ENCODE measurements at regions not wholly inside any gene's neighbourhood (a gene's known extent, or its start where the extent isn't known, plus 50 kb on each side); places are given as distances from the start of the nearest gene placed in this dataset.

DNA sequence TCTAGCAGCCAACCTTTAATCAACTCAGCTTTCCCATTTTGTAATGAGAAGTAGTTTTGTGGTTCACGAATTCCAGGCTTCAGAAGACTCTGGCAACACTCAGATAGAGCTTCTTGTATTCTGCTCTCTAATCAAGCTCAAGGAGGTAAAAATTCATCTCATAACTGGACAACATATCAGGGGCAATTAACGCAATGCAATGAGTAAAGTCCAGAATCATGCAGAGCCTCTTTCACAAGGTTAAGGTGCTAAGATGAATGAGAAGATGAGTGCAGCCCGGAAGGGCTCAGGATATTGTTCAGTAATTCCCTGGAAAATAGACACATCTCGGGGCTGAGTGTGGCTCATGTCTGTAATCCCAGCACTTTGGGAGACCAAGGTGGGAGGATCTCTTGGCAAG lies 527.7 kb downstream of the SOX11 start:
- Histone ChIP-seq H3K9ac (ENCODE audit: insufficient read depth, low read depth, low read length) (no peak overlapping the region), H3K27ac (ENCODE audit: extremely low read length, insufficient read depth, low read length) (no peak overlapping the region), H3K4me1 (ENCODE audit: insufficient read depth, low read length) (no peaks in the 10 kb centered on the region), H4K20me1 (ENCODE audit: insufficient read depth, low read length) (no peaks in the 10 kb centered on the region), H3K27me3 (ENCODE audit: control insufficient read depth in 1 of 2, insufficient read depth in 2 of 2, low read length in 2 of 2) (no peaks in the 10 kb centered on the region), H2AFZ (ENCODE audit: low read length) (no peak overlapping the region), H3K4me3 (replicated peaks in 1 of 3; ENCODE audit: insufficient read depth in 1 of 3, low read depth in 2 of 3, low read length in 3 of 3) (no peak overlapping the region), H3K9me3 (ENCODE audit: low read length) (peaks cover 78% of the 10 kb centered on the region), H3K4me2 (ENCODE audit: low read depth, low read length) (no peak overlapping the region), H3K36me3 (replicated peaks in 1 of 2; ENCODE audit: control insufficient read depth in 1 of 2, insufficient read depth in 2 of 2, low read length in 2 of 2) (no peaks in the 10 kb centered on the region), H3K79me2 (ENCODE audit: insufficient read depth, low read length) (no peaks in the 10 kb centered on the region)
- no peak for DNase-seq (ENCODE audit: low spot score)
- no peak for TF ChIP-seq SNRNP70 (IDR thresholded peaks at IDR 0.05; ENCODE audit: low read depth, low read length)
- no peak for TF ChIP-seq ZNF335 (CRISPR knock-in tag; IDR thresholded peaks at IDR 0.05)
- no peak for TF ChIP-seq FOXP1 (IDR thresholded peaks at IDR 0.05)
- no peak for TF ChIP-seq FOXP1 (CRISPR knock-in tag; IDR thresholded peaks at IDR 0.05)
- TF ChIP-seq SAFB2 (CRISPR knock-in tag; IDR thresholded peaks at IDR 0.05; ENCODE audit: borderline replicate concordance, low read depth): no peak
- no peak for TF ChIP-seq KLF13 (CRISPR knock-in tag; IDR thresholded peaks at IDR 0.05)
- no peak for TF ChIP-seq HOXA5 (CRISPR knock-in tag; IDR thresholded peaks at IDR 0.05)
- TF ChIP-seq CENPT (CRISPR knock-in tag; IDR thresholded peaks at IDR 0.05; ENCODE audit: low read depth): no peak
- TF ChIP-seq, protein P1, sequence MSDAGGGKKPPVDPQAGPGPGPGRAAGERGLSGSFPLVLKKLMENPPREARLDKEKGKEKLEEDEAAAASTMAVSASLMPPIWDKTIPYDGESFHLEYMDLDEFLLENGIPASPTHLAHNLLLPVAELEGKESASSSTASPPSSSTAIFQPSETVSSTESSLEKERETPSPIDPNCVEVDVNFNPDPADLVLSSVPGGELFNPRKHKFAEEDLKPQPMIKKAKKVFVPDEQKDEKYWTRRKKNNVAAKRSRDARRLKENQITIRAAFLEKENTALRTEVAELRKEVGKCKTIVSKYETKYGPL (CRISPR knock-in tag; IDR thresholded peaks at IDR 0.05): no peak
- no peak for TF ChIP-seq ZNF749 (CRISPR knock-in tag; IDR thresholded peaks at IDR 0.05; ENCODE audit: borderline replicate concordance)
- no peak for TF ChIP-seq GLI4 (CRISPR knock-in tag; IDR thresholded peaks at IDR 0.05; ENCODE audit: borderline replicate concordance)
- TF ChIP-seq GATAD1 (CRISPR knock-in tag; IDR thresholded peaks at IDR 0.05): no peak
- no peak for TF ChIP-seq REPIN1 (CRISPR knock-in tag; IDR thresholded peaks at IDR 0.05; ENCODE audit: borderline replicate concordance, low read depth)
- TF ChIP-seq TEAD3 (CRISPR knock-in tag; optimal IDR thresholded peaks at IDR 0.05; ENCODE audit: borderline replicate concordance): no peak
- TF ChIP-seq, protein P2, sequence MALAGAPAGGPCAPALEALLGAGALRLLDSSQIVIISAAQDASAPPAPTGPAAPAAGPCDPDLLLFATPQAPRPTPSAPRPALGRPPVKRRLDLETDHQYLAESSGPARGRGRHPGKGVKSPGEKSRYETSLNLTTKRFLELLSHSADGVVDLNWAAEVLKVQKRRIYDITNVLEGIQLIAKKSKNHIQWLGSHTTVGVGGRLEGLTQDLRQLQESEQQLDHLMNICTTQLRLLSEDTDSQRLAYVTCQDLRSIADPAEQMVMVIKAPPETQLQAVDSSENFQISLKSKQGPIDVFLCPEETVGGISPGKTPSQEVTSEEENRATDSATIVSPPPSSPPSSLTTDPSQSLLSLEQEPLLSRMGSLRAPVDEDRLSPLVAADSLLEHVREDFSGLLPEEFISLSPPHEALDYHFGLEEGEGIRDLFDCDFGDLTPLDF (CRISPR knock-in tag; IDR thresholded peaks at IDR 0.05): no peak
- TF ChIP-seq, protein P3, sequence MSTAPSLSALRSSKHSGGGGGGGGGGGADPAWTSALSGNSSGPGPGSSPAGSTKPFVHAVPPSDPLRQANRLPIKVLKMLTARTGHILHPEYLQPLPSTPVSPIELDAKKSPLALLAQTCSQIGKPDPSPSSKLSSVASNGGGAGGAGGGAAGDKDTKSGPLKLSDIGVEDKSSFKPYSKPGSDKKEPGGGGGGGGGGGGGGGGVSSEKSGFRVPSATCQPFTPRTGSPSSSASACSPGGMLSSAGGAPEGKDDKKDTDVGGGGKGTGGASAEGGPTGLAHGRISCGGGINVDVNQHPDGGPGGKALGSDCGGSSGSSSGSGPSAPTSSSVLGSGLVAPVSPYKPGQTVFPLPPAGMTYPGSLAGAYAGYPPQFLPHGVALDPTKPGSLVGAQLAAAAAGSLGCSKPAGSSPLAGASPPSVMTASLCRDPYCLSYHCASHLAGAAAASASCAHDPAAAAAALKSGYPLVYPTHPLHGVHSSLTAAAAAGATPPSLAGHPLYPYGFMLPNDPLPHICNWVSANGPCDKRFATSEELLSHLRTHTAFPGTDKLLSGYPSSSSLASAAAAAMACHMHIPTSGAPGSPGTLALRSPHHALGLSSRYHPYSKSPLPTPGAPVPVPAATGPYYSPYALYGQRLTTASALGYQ (CRISPR knock-in tag; IDR thresholded peaks at IDR 0.05): no peak
- FAIRE-seq: no peak
- intact Hi-C loops (cut with micrococcal nuclease; ENCODE audit: unreplicated experiment): no loop called here
- CTCF ChIA-PET (ENCODE audit: low intra/inter-chr PET ratio, low total read pairs): no interaction called here
- 2% methylated on average over 4 of the region's 4 CpGs for WGBS (ENCODE audit: low lambda C conversion rate)
- in situ Hi-C loops (cut with HindIII; ENCODE audit: extremely low pct_ligation_motif_present, low pct_unique_long_range_greater_than_20kb): no loop called here
- no peak for ATAC-seq
- BruUV-seq (replicated peaks): no TSS peak
- POLR2A ChIA-PET: no interaction called here

Measured in HepG2 (cell line).